ENCODE measurements at regions not wholly inside any gene's neighbourhood (a gene's known extent, or its start where the extent isn't known, plus 50 kb on each side); places are given as distances from the start of the nearest gene placed in this dataset.
"Not testable (repeated sequence)": the region's sequence is repeated elsewhere in the genome, so short reads cannot be mapped to it uniquely, and the experiment has no call there.

GRCh38 chr19:14328406-14328805 lies 52.8 kb upstream of the ADGRE5 start:
- no peak for FAIRE-seq

DNA sequence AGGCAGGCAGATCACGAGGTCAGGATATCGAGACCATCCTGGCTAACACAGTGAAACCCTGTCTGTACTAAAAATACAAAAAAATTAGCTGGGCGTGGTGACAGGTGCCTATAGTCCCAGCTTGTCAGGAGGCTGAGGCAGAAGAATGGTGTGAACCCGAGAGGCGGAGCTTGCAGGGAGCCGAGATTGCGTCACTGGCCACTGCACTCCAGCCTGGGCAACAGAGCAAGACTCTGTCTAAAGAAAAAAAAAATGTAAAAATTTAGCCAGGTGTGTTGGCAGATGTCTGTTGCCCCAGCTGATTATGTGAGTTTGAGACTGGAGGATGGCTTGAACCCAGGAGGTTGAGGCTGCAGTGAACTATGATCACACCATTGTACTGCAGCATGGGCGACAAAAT lies 54.2 kb upstream of the ADGRE5 start:
- not testable (repeated sequence) for FAIRE-seq

DNA sequence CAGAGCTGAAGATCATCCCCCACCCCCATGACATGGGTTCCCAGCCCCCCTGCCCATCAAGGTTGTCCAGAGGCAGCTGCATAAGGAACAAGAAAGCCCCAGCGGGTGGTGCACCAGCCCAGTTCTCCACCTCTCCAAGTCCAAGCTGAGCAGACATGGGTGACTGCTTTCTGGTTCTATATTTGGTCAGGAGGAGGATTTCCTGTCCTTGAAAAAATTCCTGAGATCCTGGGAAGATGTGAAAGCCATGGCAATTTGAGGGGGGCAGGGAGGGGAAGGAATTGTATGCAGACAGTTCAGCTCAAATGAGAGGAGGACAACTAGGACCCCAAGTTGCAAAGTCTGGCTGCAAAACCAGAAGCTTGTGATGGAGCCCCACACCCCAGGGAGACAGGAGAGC lies 55.4 kb upstream of the ADGRE5 start:
- no peak for FAIRE-seq

GRCh38 chr19:14325134-14325533 lies 56.1 kb upstream of the ADGRE5 start:
- FAIRE-seq: no peak

DNA sequence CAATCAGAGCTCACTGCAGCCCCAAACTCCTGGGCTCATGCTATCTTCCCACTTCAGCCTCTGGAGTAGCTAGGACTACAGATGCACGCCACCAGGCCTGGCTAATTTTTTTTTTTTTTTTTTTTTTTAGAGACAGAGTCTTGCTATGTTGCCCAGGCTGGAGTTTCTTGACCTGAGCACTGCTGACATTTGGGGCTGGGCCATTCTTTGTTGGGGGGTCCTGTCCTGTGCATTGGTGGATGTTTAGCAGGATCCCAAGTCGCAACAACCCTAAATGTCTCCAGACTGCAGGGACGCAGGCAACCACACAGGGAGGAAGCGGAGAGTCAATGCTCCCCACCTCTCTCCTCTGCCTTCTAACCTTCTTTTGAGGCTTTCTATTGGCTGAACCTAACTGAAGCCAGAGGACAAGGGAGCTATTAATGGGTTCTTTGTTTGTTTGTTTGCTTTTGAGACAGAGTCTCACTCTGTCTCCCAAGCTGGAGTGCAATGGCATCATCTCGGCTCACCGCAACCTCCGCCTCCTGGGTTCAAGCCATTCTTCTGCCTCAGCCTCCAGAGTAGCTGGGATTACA lies 58.3 kb upstream of the ADGRE5 start:
- FAIRE-seq: no peak

- FAIRE-seq: no peak
These were observed 61.0 kb upstream of the ADGRE5 start for GRCh38 chr19:14320253-14320652.

DNA sequence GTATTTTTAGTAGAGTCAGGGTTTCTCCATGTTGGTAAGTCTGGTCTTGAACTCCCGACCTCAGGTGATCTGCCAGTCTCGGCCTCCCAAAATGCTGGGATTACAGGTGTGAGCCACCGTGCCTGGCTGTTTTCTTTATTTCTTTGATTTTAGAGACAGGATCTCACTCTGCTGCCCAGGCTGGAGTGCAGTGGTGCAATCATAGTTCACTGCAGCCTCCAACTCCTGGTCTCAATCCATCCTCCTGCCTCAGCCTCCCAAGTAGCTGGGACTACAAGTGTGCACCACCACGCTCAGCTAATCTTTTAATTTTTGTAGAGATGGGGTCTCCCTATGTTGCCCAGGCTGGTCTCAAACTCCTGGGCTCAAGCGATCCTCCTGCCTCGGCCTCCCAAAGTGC lies 61.5 kb upstream of the ADGRE5 start:
- not testable (repeated sequence) for FAIRE-seq

- FAIRE-seq: no peak
These were observed 62.4 kb upstream of the ADGRE5 start for GRCh38 chr19:14318873-14319272.

GRCh38 chr19:14317157-14317556 lies 64.1 kb upstream of the ADGRE5 start:
- no peak for FAIRE-seq

- no peak for FAIRE-seq
These were observed 65.8 kb upstream of the ADGRE5 start for GRCh38 chr19:14315433-14315832.

GRCh38 chr19:14310055-14310454 lies 71.2 kb upstream of the ADGRE5 start:
- no peak for FAIRE-seq

GRCh38 chr19:14305706-14306105 lies 75.5 kb upstream of the ADGRE5 start:
- FAIRE-seq: no peak

DNA sequence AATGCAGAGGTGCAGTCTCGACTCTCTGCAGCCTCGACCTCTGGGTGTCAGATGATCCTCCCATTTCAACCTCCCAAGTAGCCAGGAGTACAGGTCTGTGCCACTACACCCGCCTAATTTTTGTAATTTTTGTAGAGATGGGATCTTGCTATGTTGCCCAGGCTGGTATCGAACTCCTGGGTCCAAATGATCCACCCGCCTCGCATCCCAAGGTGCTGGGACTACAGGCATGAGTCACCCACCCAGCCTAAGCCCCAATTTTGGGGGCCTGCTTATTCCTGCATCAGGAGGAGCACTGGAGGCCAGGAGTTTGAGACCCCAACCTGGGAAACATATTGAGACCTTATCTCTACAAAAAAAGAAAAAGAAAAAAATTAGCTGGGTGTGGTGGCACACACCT lies 80.1 kb upstream of the ADGRE5 start:
- FAIRE-seq: no peak

DNA sequence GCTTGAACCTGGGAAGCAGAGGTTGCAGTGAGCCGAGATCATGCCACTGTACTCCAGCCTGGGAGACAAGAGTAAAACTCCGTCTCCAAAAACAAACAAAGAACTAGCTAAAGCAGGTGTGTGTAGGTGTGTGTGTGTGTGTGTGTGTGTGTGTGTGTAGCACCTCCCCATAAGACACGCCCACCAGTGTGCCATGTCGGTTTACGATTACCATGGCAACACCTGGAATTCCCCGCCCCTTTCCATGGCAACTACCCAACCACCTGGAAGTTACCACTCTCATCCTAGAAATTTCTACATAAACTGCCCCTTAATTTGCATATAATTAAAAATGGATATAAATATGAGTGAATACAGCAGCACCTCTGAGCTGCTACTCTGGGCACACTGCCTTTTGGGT lies 80.9 kb upstream of the ADGRE5 start:
- no peak for FAIRE-seq

GRCh38 chr19:14299224-14299827 lies 81.9 kb upstream of the ADGRE5 start:
- FAIRE-seq: not testable (repeated sequence)

DNA sequence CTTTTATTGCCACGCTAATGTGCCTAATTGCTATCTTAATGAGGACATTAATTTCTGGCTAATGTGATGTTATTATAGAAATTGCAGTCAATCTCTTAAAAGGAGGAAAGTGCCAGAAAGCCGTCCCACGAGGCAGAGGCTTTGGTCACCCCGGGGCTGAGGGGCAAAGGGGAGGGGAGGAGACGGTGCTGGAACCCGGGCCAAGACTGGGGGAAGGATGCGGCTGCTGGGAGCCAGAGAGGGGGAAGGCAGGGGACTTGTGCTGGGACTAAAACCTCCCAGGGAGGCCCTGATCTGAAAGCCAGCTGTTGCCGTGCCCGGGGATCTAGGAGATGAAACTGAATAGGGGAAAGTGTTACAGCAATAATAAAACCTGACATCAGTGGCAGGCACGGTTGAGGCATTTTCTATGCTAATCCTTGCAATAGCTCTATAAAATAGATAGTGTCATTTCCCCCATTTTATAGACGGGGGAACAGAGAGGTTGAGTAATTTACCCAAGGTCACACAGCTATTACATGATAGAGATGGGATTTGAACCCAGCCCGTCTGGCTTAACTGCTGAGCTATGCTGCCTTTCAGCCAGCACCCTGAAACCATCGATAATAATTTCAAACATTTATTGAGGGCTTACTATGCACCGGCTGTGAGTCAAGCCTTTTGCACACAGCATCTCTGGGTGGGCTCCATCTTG lies 83.2 kb upstream of the ADGRE5 start:
- FAIRE-seq: not testable (repeated sequence)

GRCh38 chr19:14294974-14295373 lies 86.3 kb upstream of the ADGRE5 start:
- not testable (repeated sequence) for FAIRE-seq

- FAIRE-seq: not testable (repeated sequence)
These were observed 87.5 kb upstream of the ADGRE5 start for GRCh38 chr19:14293816-14294170.

- FAIRE-seq: not testable (repeated sequence)
These were observed 87.3 kb upstream of the ADGRL1 start for GRCh38 chr19:14293101-14293815.

DNA sequence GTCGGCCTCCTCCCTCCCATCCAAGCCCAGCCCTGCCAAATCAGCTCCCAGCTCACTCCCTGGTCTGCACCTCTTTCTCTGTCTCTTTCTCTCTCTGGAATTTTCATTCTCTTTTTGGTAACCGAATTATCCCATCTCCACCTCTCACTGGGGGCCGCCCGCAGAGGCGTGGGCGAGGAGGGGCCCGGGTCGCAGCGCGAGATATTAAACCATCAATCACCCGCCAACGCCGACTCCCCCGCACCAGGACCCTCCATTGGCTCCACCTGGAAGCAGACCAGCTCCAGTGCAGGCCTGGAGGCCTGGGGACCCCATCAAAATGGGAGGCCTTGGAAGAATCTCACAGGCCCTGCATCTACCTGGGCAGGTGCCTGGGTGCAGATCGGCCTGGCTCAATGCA lies 83.8 kb upstream of the ADGRL1 start:
- not testable (repeated sequence) for FAIRE-seq

GRCh38 chr19:14287837-14288236 lies 81.9 kb upstream of the ADGRL1 start:
- FAIRE-seq: not testable (repeated sequence)

DNA sequence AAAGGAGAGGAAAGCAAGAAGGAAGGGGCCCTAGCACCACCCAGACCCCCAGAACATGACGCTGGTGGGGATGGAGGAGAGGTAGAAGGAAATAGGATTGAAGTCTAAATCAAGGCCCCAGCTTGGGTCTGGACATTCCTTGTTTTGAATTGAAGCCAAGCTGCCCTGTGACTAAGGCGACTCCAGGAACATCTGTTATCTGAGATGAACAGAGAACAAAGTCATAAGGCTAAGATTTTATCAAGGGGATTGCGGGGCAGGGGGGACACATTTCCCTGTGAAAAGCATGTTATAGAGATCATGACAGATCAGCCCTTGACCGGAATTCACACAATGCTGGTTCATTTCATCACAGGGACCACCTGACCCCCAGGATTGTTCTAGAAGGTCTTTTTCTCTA lies 80.6 kb upstream of the ADGRL1 start:
- not testable (repeated sequence) for FAIRE-seq

GRCh38 chr19:14285726-14286125 lies 79.8 kb upstream of the ADGRL1 start:
- FAIRE-seq: not testable (repeated sequence)

Data from G401.6 (cell line).